ENCODE measurements at regions not wholly inside any gene's neighbourhood (a gene's known extent, or its start where the extent isn't known, plus 50 kb on each side); places are given as distances from the start of the nearest gene placed in this dataset.
"Not testable (repeated sequence)": the region's sequence is repeated elsewhere in the genome, so short reads cannot be mapped to it uniquely, and the experiment has no call there.

GRCh38 chr12:124141611-124142010 lies 153.3 kb upstream of the RFLNA start:
- TF ChIP-seq EP300, CTCF, POLR2A (IDR thresholded peaks at IDR 0.05): not testable (repeated sequence)

Measured in tibial nerve (tissue), 4 donors.